HG02884 (cell line): ENCODE measurements at regions not wholly inside any gene's neighbourhood (a gene's known extent, or its start where the extent isn't known, plus 50 kb on each side); places are given as distances from the start of the nearest gene placed in this dataset.
"Not testable (repeated sequence)": the region's sequence is repeated elsewhere in the genome, so short reads cannot be mapped to it uniquely, and the experiment has no call there.

Source experiments
- ATAC-seq: cut with Tn5 transposase; IDR thresholded peaks from one replicate; pipeline ENCODE4 v1.9.1; 2021; ENCODE audit warnings: mild to moderate bottlenecking, moderate library complexity; ENCODE audit not compliant: unreplicated experiment

GRCh38 chr7:138359870-138360559, 100.0 kb upstream of the TRIM24 start:
- no peak for ATAC-seq

DNA sequence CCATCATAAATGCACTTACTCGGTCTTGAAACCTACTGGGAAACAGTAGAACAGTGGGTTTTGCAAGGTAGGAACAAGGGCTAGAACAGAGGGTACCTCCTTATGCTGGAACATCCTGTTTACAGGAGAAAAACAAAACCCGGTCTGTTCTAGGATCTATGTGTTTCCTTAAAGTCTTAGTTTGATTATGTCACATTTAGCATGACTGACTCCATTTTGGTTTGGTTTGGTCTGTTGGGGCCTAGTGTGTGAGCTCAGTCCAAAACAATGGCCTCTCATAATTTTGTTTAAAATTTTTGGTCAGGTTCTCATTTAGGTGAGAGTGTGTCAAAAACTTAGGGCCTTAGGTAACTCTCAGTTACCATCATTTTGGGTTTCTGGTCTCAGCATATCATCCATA, 96.3 kb upstream of the TRIM24 start:
- no peak for ATAC-seq

DNA sequence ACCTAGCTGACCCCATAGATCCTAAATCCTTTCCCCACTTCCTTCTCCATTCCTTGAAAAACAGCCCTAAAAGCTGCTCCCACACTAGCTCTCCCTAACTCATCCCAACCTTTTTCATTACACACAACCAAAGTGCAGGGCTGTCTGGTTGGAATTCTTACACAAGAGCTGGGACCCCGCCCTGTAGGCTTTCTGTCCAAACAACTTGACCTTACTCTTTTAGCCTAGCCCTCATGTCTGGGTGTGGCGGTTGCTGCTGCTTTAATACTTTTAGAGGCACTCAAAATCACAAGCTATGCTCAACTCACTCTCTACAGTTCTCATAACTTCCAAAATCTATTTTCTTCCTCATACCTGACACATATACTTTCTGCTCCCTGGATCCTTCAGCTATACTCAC, 93.9 kb upstream of the TRIM24 start:
- ATAC-seq, result not testable (repeated sequence)

- not testable (repeated sequence) for ATAC-seq
Measured at GRCh38 chr7:138366676-138367075, 93.4 kb upstream of the TRIM24 start.

GRCh38 chr7:138369797-138370196, 90.3 kb upstream of the TRIM24 start:
- no peak for ATAC-seq

- no peak for ATAC-seq
Measured at GRCh38 chr7:138370956-138371355, 89.1 kb upstream of the TRIM24 start.

- ATAC-seq, result no peak
Measured at GRCh38 chr7:138374119-138374693, 85.9 kb upstream of the TRIM24 start.

DNA sequence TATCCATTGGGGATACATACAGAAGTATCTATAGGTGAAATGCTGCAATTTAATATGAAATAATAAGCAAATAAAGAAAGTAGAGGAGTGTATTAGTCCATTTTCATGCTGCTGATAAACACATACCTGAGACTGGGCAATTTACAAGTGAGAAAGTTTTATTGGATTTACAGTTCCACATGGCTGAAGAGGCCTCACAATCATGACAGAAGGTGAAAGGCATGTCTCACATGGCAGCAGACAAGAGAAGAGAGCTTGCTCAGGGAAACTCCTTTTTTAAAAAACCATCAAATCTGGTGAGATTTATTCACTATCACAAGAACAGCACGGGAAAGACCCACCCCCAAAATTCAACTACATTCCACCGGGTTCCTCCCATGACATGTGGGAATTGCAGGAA, 82.8 kb upstream of the TRIM24 start:
- ATAC-seq, result no peak

DNA sequence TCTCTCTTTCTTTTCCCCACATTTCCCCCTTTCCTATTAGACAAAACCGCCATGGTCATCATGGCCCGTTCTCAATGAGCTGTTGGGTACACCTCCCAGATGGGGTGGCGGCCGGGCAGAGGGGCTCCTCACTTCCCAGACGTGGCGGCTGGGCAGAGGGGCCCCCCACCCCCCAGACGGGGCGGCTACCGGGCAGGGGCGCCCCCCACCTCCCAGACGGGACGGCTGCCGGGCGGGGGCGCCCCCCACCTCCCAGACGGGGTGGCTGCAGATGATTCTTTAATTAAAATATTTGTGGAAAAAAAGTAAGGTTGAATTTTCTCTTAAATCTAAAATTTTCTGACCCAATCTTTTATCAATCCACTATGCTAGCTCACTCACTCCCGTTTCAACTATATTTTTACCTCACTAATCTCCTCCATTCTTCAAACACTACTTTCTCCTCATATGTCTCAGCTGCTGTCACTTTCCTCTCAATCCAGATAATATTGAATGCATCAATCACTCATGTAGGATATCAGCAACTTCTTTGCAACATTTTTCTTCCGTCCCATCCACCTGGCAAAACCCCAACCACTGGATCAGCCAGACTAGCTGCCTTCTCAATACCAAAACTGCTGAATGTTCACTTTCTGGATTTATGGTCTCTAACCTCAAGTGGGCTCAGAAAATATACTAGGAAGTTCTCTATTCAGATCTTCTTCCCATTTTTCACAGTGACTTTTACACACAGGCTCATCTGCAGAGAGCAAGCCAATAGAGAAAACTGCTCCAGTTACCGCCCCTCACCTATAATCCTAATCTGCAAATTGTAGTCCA, 81.1 kb upstream of the TRIM24 start:
- ATAC-seq, result no peak

DNA sequence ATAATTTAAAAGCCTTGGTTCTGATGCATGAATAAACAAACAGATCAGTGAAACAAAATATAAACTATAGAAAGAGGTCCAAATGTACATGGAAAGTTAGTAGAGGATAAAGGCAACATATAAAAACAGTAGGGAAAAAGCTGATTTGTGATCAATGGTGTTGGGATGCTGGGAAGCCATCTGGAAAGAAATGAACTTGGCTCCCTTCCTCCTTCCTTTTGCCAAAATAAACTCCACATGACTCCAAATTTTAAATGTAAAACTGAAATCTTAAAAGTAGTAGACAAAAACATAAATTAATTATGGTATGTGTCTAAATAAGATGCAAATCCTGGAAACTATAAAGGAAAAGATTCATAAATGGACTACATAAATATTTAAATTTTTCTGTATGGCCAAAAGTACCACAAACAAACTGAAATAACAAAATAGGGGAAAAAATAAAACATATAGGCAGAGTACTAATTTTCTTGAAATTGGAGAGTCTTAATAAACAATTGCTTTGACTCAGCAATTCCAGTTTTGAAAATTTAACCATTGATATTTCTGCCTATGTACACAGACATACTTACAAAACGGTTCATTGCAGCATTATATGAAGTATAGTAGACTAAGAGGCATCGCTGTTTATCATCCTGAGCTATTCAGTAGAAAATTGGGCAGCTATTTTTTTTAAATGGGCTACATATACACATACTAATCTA, 77.0 kb upstream of the TRIM24 start:
- ATAC-seq, result no peak

DNA sequence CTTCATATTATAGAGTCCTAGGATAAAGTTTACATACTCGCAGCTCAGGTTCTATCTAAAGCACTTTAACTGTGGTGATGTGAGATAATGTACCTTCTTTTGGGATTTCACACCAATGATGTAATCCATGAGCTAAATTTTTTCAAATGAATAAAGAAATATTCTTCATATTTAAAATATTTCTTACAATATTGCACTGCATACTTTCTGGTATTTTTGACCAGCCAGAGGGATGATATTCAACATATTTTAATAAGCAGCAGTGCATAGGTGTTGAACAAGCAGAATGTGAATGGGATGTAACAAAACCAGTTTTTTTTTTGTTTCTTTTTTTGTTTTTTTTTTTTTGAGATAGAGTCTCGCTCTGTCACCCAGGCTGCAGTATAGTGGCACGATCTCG, 73.2 kb upstream of the TRIM24 start:
- no peak for ATAC-seq

DNA sequence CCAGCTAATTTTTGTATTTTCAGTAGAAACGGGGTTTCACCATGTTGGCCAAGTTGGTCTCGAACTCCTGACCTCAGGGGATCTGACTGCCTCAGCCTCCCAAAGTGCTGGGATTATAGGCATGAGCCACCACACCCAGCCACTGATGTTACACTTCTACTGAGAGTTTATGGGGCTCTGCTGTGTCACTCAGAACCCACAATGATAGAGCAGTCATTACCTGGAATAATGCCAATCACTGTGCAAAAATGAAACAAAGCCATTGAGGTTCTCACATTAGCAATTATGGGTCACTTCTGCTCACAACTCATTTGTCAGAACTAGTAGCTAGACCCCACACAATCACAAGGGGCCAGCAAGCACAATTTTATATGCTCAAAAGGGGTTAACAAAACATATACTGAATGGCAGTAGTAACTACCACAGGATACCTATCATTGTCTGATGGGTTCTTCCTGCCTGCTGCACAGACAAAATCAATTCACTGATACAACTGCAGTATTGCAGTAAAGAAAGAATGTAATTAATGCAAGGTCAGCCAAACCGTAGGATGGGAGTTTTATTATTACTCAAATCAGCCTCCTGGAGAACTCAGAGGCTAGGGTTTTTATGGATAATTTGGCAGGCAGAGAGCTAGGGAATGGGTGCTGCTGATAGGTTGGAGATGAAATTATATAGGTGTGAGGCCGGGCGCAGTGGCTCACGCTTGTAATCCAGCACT, 72.1 kb upstream of the TRIM24 start:
- no peak for ATAC-seq

DNA sequence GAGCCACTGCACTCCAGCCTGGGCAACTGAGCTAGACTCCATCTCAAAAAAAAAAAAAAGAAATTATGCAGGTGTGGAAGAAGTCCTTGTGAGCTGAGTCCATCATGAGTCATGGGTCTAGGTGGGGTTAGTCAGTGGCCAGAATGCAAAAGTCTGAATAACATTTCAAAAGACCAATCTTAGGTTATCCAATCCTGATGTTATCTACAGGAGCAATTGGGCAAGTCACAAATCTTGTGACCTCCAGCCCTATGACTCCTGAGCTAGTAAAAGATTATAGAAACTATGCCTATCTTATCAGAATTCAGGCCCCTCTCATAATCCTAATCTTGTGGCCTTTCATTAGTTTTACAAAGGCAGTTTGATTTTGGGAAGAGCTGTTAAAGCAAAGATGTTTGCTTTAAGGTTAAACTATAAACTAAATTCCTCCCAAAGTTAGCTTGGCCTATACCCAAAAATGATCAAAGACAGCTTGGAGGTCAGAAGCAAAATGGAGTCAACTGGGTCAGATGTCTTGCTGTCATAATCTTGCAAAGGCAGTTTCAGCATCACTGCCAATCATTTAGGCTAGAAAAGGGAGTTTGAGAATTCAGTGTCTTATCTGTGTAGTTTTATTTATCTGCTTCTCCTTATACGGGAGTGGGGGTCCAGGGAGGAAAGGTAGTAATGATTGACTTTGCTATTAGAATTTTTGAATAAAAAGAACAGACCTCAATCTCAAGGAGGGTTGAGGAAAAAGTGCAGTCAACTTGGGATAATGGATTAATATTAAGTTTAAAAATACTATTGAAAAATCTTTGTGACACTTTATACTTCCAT, 71.2 kb upstream of the TRIM24 start:
- no peak for ATAC-seq

DNA sequence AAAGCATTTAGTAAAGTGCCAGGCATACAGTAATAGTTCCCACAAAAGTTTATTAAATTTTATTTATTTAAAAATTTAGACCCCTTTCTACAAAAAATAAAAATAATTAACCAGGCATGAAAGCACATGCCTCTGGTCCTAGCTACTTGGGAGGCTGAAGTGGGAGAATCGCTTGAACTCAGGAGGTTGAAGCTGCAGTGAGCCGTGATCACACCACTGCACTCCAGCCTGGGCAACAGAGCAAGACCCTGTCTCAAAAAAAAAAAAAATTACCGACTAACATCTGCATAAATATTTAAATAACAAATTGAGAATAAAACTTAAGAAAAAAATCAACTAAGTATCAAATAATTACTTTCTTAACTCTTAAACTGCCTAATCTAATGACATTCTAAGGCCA, 64.3 kb upstream of the TRIM24 start:
- ATAC-seq, result no peak

DNA sequence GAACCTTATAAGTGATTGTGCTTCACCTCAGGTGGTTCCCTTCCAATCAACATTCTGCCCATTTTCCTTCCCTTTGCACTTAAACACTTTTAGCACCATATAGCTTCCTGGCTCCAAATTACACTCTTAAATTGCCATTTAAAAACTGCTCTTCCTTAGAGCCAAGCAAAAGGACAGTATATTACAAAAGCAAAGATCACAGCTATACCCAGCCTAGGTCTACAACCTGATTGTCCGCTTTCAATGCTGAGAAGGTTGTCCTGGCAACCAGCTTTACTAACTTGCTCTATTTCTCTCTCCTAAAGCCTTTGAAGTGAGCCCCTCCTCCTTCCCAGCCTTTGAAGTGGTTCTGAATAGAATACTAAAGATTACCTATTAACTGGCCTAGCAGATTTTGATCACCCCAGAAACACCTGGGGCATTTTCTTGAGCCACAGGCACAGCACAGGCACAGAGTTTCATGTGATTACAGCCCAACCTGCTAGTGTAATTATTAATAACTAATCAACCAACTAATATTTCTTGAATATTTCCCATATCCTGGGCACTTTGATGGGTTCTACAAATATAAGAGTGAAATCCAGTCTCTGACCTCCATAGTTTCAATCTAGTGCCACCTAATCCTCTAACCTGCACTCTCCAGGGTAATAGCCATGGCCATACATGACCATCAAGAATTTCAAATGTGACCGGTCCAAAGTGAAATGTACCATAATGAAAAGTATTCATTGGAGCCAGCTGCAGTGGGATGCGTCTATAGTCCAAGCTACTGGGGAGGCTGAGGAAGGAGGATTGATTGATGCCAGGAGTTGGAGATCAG, 63.6 kb upstream of the TRIM24 start:
- peak; percentile 79 for ATAC-seq

DNA sequence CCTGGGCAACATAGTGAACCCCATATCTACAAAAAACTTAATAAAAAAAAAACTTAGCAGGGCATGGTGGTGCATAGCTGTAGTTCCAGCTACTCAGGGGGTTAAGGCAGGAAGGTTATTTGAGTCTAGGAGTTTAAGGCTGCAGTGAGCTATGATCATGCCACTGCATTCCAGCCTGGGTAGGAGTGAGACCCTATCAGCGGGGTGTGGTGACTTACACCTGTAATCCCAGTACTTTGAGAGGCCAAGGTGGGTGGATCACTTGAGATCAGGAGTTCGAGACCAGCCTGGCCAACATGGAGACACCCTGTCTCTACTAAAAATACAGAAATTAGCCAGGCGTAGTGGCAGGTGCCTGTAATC, 63.0 kb upstream of the TRIM24 start:
- ATAC-seq, result not testable (repeated sequence)

GRCh38 chr7:138398857-138399256, 61.2 kb upstream of the TRIM24 start:
- no peak for ATAC-seq

GRCh38 chr7:138400400-138400886, 59.6 kb upstream of the TRIM24 start:
- no peak for ATAC-seq

GRCh38 chr7:138402749-138403148, 57.3 kb upstream of the TRIM24 start:
- no peak for ATAC-seq
